K562 (cell line): ENCODE measurements at regions not wholly inside any gene's neighbourhood (a gene's known extent, or its start where the extent isn't known, plus 50 kb on each side); places are given as distances from the start of the nearest gene placed in this dataset.

Source experiments
- ATAC-seq: fragments of 200-7000 bp; cut with Tn5 transposase; 3 replicates; pipeline ENCODE4 v1.9.1; 2020; ENCODE audit warnings: moderate library complexity
- BruUV-seq: library from RNA; stranded (reverse); fragments of 400-500 nt; replicated peaks from 2 replicates; lab custom pipeline; 2021; lab: Mats Ljungman, UMichigan
- CTCF ChIA-PET: fragments of 300-600 bp; formaldehyde crosslinking; extraction: SDS; loops from one replicate; lab custom pipeline; 2021; ENCODE audit warnings: low intra/inter-chr PET ratio; lab: Yijun Ruan, JAX
- POLR2A ChIA-PET: fragments of 300-600, 350-650 bp; sonication (Branson Sonifier 250); formaldehyde crosslinking; extraction: SDS; loops from one replicate; lab custom pipeline; 2021; ENCODE audit warnings: antibody characterized with exemption, inconsistent platforms; lab: Yijun Ruan, JAX
- DNase-seq, 4 experiments: peaks; one replicate each; pipeline versions ENCODE4 v3.0.0 to v3.0.0-alpha.2; 2011 to 2018; ENCODE audit warnings: low spot score in 3 of 4, mixed read lengths in 3 of 4; ENCODE audit errors: extremely low read depth in 1 of 4
- FAIRE-seq: peaks from 2 replicates; lab custom pipeline; 2011; peaks lifted over from hg19 to GRCh38; lab: Jason Lieb, UNC
- H2AFZ ChIP-seq: 2 replicates; pipeline ENCODE4 v1.6.0; 2011; ENCODE audit warnings: low read depth, low read length, control low read depth, inconsistent platforms
- H3K27ac ChIP-seq: fragments of 200-600 bp; 3 replicates; pipeline ENCODE4 v1.8.0; 2011; ENCODE audit warnings: low read depth, mild to moderate bottlenecking, control low read depth, inconsistent platforms, low read length, moderate library complexity, mixed read lengths; ENCODE audit errors: extremely low read depth
- H3K27me3 ChIP-seq, 2 experiments: fragments of 300-600 bp in 1 of 2; 2 replicates in 1 of 2; 3 replicates in 1 of 2; pipeline versions ENCODE4 v1.6.0 to v1.8.0; 2011; ENCODE audit warnings: inconsistent platforms in 2 of 2, low read length in 2 of 2, mild to moderate bottlenecking in 1 of 2, mixed read lengths in 1 of 2, moderate library complexity in 1 of 2; ENCODE audit not compliant: control insufficient read depth in 2 of 2, insufficient read depth in 2 of 2
- H3K36me3 ChIP-seq: fragments of 300-600 bp; 3 replicates; pipeline ENCODE4 v1.8.0; 2011; ENCODE audit warnings: mild to moderate bottlenecking, low read length, inconsistent platforms; ENCODE audit not compliant: control insufficient read depth, insufficient read depth
- H3K4me1 ChIP-seq, 2 experiments: fragments of 200-600 bp in 1 of 2; replicated peaks in 1 of 2; 2 replicates in 1 of 2; 3 replicates in 1 of 2; pipeline versions ENCODE4 v1.5.1 to v1.8.0; 2011; ENCODE audit warnings: inconsistent platforms in 2 of 2, low read length in 2 of 2, mild to moderate bottlenecking in 1 of 2, mixed read lengths in 1 of 2, moderate library complexity in 1 of 2; ENCODE audit not compliant: control insufficient read depth in 2 of 2, insufficient read depth in 2 of 2
- H3K4me2 ChIP-seq: 2 replicates; pipeline ENCODE4 v1.6.1; 2011; ENCODE audit warnings: low read length, control low read depth, inconsistent platforms, mixed read lengths; ENCODE audit not compliant: insufficient read depth
- H3K4me3 ChIP-seq: fragments of 200-600 bp; sonication (generic), shearing (Covaris generic); 2 replicates; pipeline ENCODE4 v1.5.1; 2016; ENCODE audit warnings: control low read depth, inconsistent platforms
- H3K79me2 ChIP-seq: fragments of 200-600 bp; 3 replicates; pipeline ENCODE4 v1.8.0; 2011; ENCODE audit warnings: low read length, inconsistent platforms; ENCODE audit not compliant: control insufficient read depth, insufficient read depth
- H3K9ac ChIP-seq, 2 experiments: 2 replicates each; pipeline versions ENCODE4 v1.6.0 to v1.6.1; 2011; ENCODE audit warnings: low read depth in 2 of 2, low read length in 2 of 2, control low read depth in 1 of 2, inconsistent platforms in 1 of 2, mild to moderate bottlenecking in 1 of 2, mixed read lengths in 1 of 2; ENCODE audit not compliant: insufficient read depth in 1 of 2
- H3K9me1 ChIP-seq: one replicate; pipeline ENCODE4 v1.6.0; 2011; ENCODE audit warnings: inconsistent platforms, mild to moderate bottlenecking, low read length, moderate library complexity; ENCODE audit not compliant: control insufficient read depth, insufficient read depth
- H3K9me3 ChIP-seq: replicated peaks from 2 replicates; pipeline ENCODE4 v1.5.1; 2011; ENCODE audit warnings: low read depth, low read length, inconsistent platforms; ENCODE audit not compliant: control insufficient read depth, insufficient read depth
- H4K20me1 ChIP-seq: replicated peaks from 2 replicates; pipeline ENCODE4 v1.6.1; 2011; ENCODE audit warnings: low read length, inconsistent platforms, mixed read lengths; ENCODE audit not compliant: control insufficient read depth, insufficient read depth
- KLF13 ChIP-seq: fragments of 450-650 bp; IDR thresholded peaks from 2 replicates; pipeline ENCODE4 v1.6.1; 2016; ENCODE audit warnings: missing genetic modification characterization, low read depth, mild to moderate bottlenecking, missing compliant biosample characterization, moderate library complexity, borderline replicate concordance
- MBD1 ChIP-seq: fragments of 250-450 bp; sonication (Bioruptor Pico); IDR thresholded peaks from 2 replicates; pipeline ENCODE4 v1.8.0; 2022; ENCODE audit warnings: inconsistent platforms
- PHTF2 ChIP-seq: fragments of 250-450 bp; sonication (Bioruptor Pico); IDR thresholded peaks from 2 replicates; pipeline ENCODE4 v1.5.0; 2021; ENCODE audit warnings: mild to moderate bottlenecking
- PRPF4 ChIP-seq: fragments of 200-400 bp; formaldehyde crosslinking; IDR thresholded peaks from one replicate; pipeline ENCODE4 v1.6.1; 2017; ENCODE audit warnings: low read length, low read depth, mild to moderate bottlenecking; ENCODE audit not compliant: insufficient read depth, poor library complexity, severe bottlenecking
- TOE1 ChIP-seq, 2 experiments: fragments of 450-650 bp in 1 of 2; sonication (generic) in 1 of 2; formaldehyde crosslinking in 1 of 2; IDR thresholded peaks; 2 replicates each; pipeline versions ENCODE4 v1.7.1 to v1.8.0; 2016 to 2022; ENCODE audit warnings: borderline replicate concordance in 2 of 2, mild to moderate bottlenecking in 2 of 2, antibody characterized with exemption in 1 of 2, inconsistent platforms in 1 of 2, low read depth in 1 of 2, missing genetic modification reagents in 1 of 2, moderate library complexity in 1 of 2
- WGBS: fragments of 100-300 bp; shearing (Covaris generic); methylation state at CpG from one replicate; pipeline ENCODE4 v1.1.6; 2016; ENCODE audit warnings: low coverage, mixed read lengths; ENCODE audit not compliant: insufficient coverage; ENCODE audit errors: missing lambda C conversion rate; 5-methylcytosine and 5-hydroxymethylcytosine counted together
- in situ Hi-C: fragments of 300-500 bp; cut with MboI; formaldehyde crosslinking; loops from 4 replicates; pipeline ENCODE4 v1.15.0; 2018; ENCODE audit warnings: inconsistent platforms, mixed read lengths
- intact Hi-C: fragments of 100-400 bp; cut with micrococcal nuclease; formaldehyde crosslinking; loops from 2 replicates; pipeline ENCODE4 v1.14.2; 2022

- no peak overlapping the region for H3K4me2 ChIP-seq
- no TSS peak for BruUV-seq
- H3K9me1 ChIP-seq, result no peaks in the 10 kb centered on the region
- no peak overlapping the region for H3K4me3 ChIP-seq
- no peak overlapping the region for H3K27ac ChIP-seq
- POLR2A ChIA-PET, result no interaction called here
- intact Hi-C loops (no loop called here), in situ Hi-C loops (no loop called here)
- peaks cover 22 to 76% of the 10 kb centered on the region in 2 experiments for H3K27me3 ChIP-seq
- under 1% methylated on average over 19 of the region's 20 CpGs for WGBS
- H4K20me1 ChIP-seq, result peaks cover 10% of the 10 kb centered on the region
- no peaks in the 10 kb centered on the region for H3K9me3 ChIP-seq
- TF ChIP-seq TOE1 (IDR thresholded peaks at IDR 0.05; ENCODE audit: borderline replicate concordance) (no peak), TOE1 (CRISPR knock-in tag; IDR thresholded peaks at IDR 0.05; ENCODE audit: borderline replicate concordance, low read depth) (no peak), KLF13 (tag) (no peak)
- ATAC-seq (no peak), FAIRE-seq (no peak), DNase-seq (no peak)
- no peak overlapping the region for H3K9ac ChIP-seq
- peaks cover 0 to 3% of the 10 kb centered on the region in 2 experiments; a peak in 2 of 5 replicates for H3K4me1 ChIP-seq
- CTCF ChIA-PET, result interaction anchor here (0.5 kb wide), 1 partner anchor 194 kb away, joined by 4 read pairs; no protein-coding TSS in a partner anchor
- H2AFZ ChIP-seq, result no peak overlapping the region
- no peaks in the 10 kb centered on the region for H3K36me3 ChIP-seq
- H3K79me2 ChIP-seq, result no peaks in the 10 kb centered on the region
Observed at GRCh38 chr17:79214940-79215604, 140.4 kb downstream of the ENGASE start.

- DNase-seq (no peak), FAIRE-seq (no peak), ATAC-seq (no peak)
- in situ Hi-C loops (no loop called here), intact Hi-C loops (no loop called here)
- Histone ChIP-seq H3K79me2 (no peaks in the 10 kb centered on the region), H2AFZ (no peak overlapping the region), H4K20me1 (peaks cover 10% of the 10 kb centered on the region), H3K4me3 (no peak overlapping the region), H3K27me3 (peaks cover 24 to 80% of the 10 kb centered on the region in 2 experiments), H3K9me3 (no peaks in the 10 kb centered on the region), H3K9ac (no peak overlapping the region), H3K27ac (no peak overlapping the region), H3K9me1 (no peaks in the 10 kb centered on the region), H3K4me1 (peaks cover 0 to 3% of the 10 kb centered on the region in 2 experiments; a peak in 2 of 5 replicates), H3K4me2 (no peak overlapping the region), H3K36me3 (no peaks in the 10 kb centered on the region)
- WGBS, result 0% methylated on average over 3 of the region's 4 CpGs
- ChIA-PET POLR2A (no interaction called here), CTCF (no interaction called here)
- no peak for TF ChIP-seq MBD1
- no peak for TF ChIP-seq PHTF2 (CRISPR knock-in tag)
- no peak for TF ChIP-seq PRPF4
- no TSS peak for BruUV-seq
Observed at GRCh38 chr17:79214459-79214858, 139.8 kb downstream of the ENGASE start.
